Neural cell (in vitro differentiated cells): ENCODE measurements at regions not wholly inside any gene's neighbourhood (a gene's known extent, or its start where the extent isn't known, plus 50 kb on each side); places are given as distances from the start of the nearest gene placed in this dataset.

Experiments used
- H2AFZ ChIP-seq: fragments of 200-600, 300-800 bp; sonication (generic), shearing (Covaris generic); 2 replicates; pipeline ENCODE4 v1.6.0; 2014; ENCODE audit warnings: low read depth, mild to moderate bottlenecking, antibody characterized with exemption, low read length, moderate library complexity
- H3F3A ChIP-seq: fragments of 200-600 bp; shearing (Covaris generic); 2 replicates; pipeline ENCODE4 v1.6.1; 2016; ENCODE audit warnings: mild to moderate bottlenecking, moderate library complexity, mixed read lengths, antibody characterized with exemption, low read length; ENCODE audit not compliant: insufficient read depth, poor library complexity, severe bottlenecking
- H3K27ac ChIP-seq: fragments of 200-600, 300-800 bp; sonication (generic), shearing (Covaris generic); 2 replicates; pipeline ENCODE4 v1.5.1; 2014; ENCODE audit warnings: mild to moderate bottlenecking, low read length, moderate library complexity
- H3K27me3 ChIP-seq: fragments of 300-800, 200-600 bp; sonication (generic), shearing (Covaris generic); 2 replicates; pipeline ENCODE4 v1.6.0; 2014; ENCODE audit warnings: mild to moderate bottlenecking, low read depth, low read length, moderate library complexity; ENCODE audit not compliant: insufficient read depth
- H3K36me3 ChIP-seq: fragments of 300-800, 200-600 bp; sonication (generic), shearing (Covaris generic); 2 replicates; pipeline ENCODE4 v1.5.1; 2014; ENCODE audit warnings: mild to moderate bottlenecking, antibody characterized with exemption, low read length, moderate library complexity; ENCODE audit not compliant: insufficient read depth
- H3K4me2 ChIP-seq: fragments of 300-800, 200-600 bp; sonication (generic), shearing (Covaris generic); 2 replicates; pipeline ENCODE4 v1.6.0; 2014; ENCODE audit warnings: mild to moderate bottlenecking, low read length
- H3K4me3 ChIP-seq: fragments of 300-800, 200-600 bp; sonication (generic), shearing (Covaris generic); 2 replicates; pipeline ENCODE4 v1.5.1; 2014; ENCODE audit warnings: mild to moderate bottlenecking, low read length, moderate library complexity
- H3K79me2 ChIP-seq: fragments of 200-600 bp; shearing (Covaris generic); replicated peaks from 2 replicates; pipeline ENCODE4 v1.6.0; 2014; ENCODE audit warnings: mild to moderate bottlenecking, low read length, moderate library complexity; ENCODE audit not compliant: insufficient read depth
- H3K9ac ChIP-seq: fragments of 300-800, 200-600 bp; sonication (generic), shearing (Covaris generic); 2 replicates; pipeline ENCODE4 v1.6.1; 2016; ENCODE audit warnings: mild to moderate bottlenecking, low read length, mixed read lengths
- H3K9me2 ChIP-seq: fragments of 200-600 bp; shearing (Covaris generic); 2 replicates; pipeline ENCODE4 v1.6.1; 2016; ENCODE audit warnings: mild to moderate bottlenecking, low read length, mixed read lengths; ENCODE audit not compliant: insufficient read depth
- H3K9me3 ChIP-seq: fragments of 200-600, 300-800 bp; sonication (generic), shearing (Covaris generic); 2 replicates; pipeline ENCODE4 v1.6.1; 2016; ENCODE audit warnings: mild to moderate bottlenecking, mixed run types, low read length, moderate library complexity, mixed read lengths
- H4K20me1 ChIP-seq: fragments of 200-600 bp; shearing (Covaris generic); 2 replicates; pipeline ENCODE4 v1.6.1; 2016; ENCODE audit warnings: mild to moderate bottlenecking, mixed run types; ENCODE audit not compliant: insufficient read depth
- CTCF ChIP-seq: fragments of 450-650 bp; IDR thresholded peaks from 2 replicates; pipeline ENCODE4 v1.5.1; 2014; ENCODE audit warnings: antibody characterized with exemption, mild to moderate bottlenecking, moderate library complexity; ENCODE audit not compliant: poor library complexity, severe bottlenecking
- EP300 ChIP-seq: fragments of 450-650 bp; conservative IDR thresholded peaks from 2 replicates; pipeline ENCODE4 v1.6.1; 2014; ENCODE audit warnings: antibody characterized with exemption, mild to moderate bottlenecking, moderate library complexity; ENCODE audit not compliant: poor library complexity, severe bottlenecking
- EZH2 ChIP-seq: fragments of 200-600, 300-800 bp; shearing (Covaris generic), sonication (generic); IDR thresholded peaks from 2 replicates; pipeline ENCODE4 v1.6.1; 2014; ENCODE audit warnings: antibody characterized with exemption, low read length, borderline replicate concordance, mild to moderate bottlenecking; ENCODE audit not compliant: insufficient read depth, poor library complexity, severe bottlenecking
- MXI1 ChIP-seq: fragments of 450-650 bp; conservative IDR thresholded peaks from 2 replicates; pipeline ENCODE4 v1.6.1; 2014; ENCODE audit warnings: antibody characterized with exemption, mild to moderate bottlenecking; ENCODE audit not compliant: poor library complexity, severe bottlenecking
- POLR2AphosphoS5 ChIP-seq: IDR thresholded peaks from 2 replicates; pipeline ENCODE4 v1.6.1; 2012
- RAD21 ChIP-seq: fragments of 450-650 bp; conservative IDR thresholded peaks from 2 replicates; pipeline ENCODE4 v1.6.1; 2014; ENCODE audit warnings: antibody characterized with exemption, mild to moderate bottlenecking, moderate library complexity
- SMC3 ChIP-seq: fragments of 450-650 bp; conservative IDR thresholded peaks from 2 replicates; pipeline ENCODE4 v1.6.1; 2014; ENCODE audit warnings: antibody characterized with exemption, mild to moderate bottlenecking, moderate library complexity; ENCODE audit not compliant: poor library complexity
- TAF1 ChIP-seq: IDR thresholded peaks from 2 replicates; pipeline ENCODE4 v1.6.1; 2012; ENCODE audit warnings: low read depth
- TF ChIP-seq, protein P1 (sequence below): IDR thresholded peaks from 2 replicates; pipeline ENCODE4 v1.6.1; 2012; ENCODE audit warnings: borderline replicate concordance

- Histone ChIP-seq H3K4me3 (no peak overlapping the region), H3F3A (no peaks in the 10 kb centered on the region), H3K27me3 (no peaks in the 10 kb centered on the region), H3K36me3 (no peaks in the 10 kb centered on the region), H3K27ac (no peak overlapping the region), H3K79me2 (no peaks in the 10 kb centered on the region), H3K9me3 (no peaks in the 10 kb centered on the region), H3K4me2 (no peak overlapping the region), H3K9ac (no peak overlapping the region), H2AFZ (no peak overlapping the region), H3K9me2 (no peaks in the 10 kb centered on the region), H4K20me1 (no peaks in the 10 kb centered on the region)
- TF ChIP-seq TAF1: no peak
- no peak for TF ChIP-seq MXI1
- TF ChIP-seq CTCF: no peak
- TF ChIP-seq, protein P1, sequence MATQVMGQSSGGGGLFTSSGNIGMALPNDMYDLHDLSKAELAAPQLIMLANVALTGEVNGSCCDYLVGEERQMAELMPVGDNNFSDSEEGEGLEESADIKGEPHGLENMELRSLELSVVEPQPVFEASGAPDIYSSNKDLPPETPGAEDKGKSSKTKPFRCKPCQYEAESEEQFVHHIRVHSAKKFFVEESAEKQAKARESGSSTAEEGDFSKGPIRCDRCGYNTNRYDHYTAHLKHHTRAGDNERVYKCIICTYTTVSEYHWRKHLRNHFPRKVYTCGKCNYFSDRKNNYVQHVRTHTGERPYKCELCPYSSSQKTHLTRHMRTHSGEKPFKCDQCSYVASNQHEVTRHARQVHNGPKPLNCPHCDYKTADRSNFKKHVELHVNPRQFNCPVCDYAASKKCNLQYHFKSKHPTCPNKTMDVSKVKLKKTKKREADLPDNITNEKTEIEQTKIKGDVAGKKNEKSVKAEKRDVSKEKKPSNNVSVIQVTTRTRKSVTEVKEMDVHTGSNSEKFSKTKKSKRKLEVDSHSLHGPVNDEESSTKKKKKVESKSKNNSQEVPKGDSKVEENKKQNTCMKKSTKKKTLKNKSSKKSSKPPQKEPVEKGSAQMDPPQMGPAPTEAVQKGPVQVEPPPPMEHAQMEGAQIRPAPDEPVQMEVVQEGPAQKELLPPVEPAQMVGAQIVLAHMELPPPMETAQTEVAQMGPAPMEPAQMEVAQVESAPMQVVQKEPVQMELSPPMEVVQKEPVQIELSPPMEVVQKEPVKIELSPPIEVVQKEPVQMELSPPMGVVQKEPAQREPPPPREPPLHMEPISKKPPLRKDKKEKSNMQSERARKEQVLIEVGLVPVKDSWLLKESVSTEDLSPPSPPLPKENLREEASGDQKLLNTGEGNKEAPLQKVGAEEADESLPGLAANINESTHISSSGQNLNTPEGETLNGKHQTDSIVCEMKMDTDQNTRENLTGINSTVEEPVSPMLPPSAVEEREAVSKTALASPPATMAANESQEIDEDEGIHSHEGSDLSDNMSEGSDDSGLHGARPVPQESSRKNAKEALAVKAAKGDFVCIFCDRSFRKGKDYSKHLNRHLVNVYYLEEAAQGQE: no peak
- no peak for TF ChIP-seq SMC3
- no peak for TF ChIP-seq RAD21
- no peak for TF ChIP-seq POLR2AphosphoS5
- TF ChIP-seq EZH2: no peak
- TF ChIP-seq EP300: no peak
Measured at GRCh38 chr4:163273922-163274321, 58.5 kb downstream of the NPY1R start.

DNA sequence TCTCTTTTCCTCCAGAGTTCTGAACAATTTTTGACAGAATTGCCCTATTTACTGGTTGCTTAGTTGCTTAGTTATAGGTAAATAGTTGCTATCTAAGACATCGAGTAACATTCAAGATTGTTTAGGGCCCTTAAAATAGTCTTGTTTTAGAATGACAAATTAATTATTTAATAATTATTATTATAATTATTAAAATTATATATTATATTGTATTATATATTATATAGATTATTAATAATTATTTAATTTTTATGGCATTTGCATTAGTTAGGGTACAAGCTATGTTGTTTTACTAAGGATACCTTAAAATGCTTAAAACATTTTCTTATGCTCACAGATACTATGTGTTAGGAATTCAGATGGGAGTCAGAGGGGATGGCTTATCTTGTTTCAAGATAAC lies 59.2 kb downstream of the NPY1R start:
- Histone ChIP-seq H3F3A (no peaks in the 10 kb centered on the region), H3K4me2 (no peak overlapping the region), H3K36me3 (no peaks in the 10 kb centered on the region), H3K9me3 (no peaks in the 10 kb centered on the region), H3K4me3 (no peak overlapping the region), H4K20me1 (no peaks in the 10 kb centered on the region), H3K27ac (no peak overlapping the region), H3K9me2 (no peaks in the 10 kb centered on the region), H3K79me2 (no peaks in the 10 kb centered on the region), H2AFZ (no peak overlapping the region), H3K27me3 (no peaks in the 10 kb centered on the region), H3K9ac (no peak overlapping the region)
- no peak for TF ChIP-seq MXI1
- TF ChIP-seq, protein P1: no peak
